MM.1S (cell line): ENCODE measurements at regions not wholly inside any gene's neighbourhood (a gene's known extent, or its start where the extent isn't known, plus 50 kb on each side); places are given as distances from the start of the nearest gene placed in this dataset.

ENCODE experiments used
- DNase-seq: peaks from one replicate; pipeline ENCODE4 v3.0.0-alpha.2; 2015
- H2AFZ ChIP-seq: fragments of 300-600 bp; sonication (generic); 2 replicates; pipeline ENCODE4 v1.6.0; 2016; ENCODE audit warnings: antibody characterized with exemption, low read length
- H3F3A ChIP-seq: fragments of 300-600 bp; sonication (generic); 2 replicates; pipeline ENCODE4 v1.6.1; 2016; ENCODE audit warnings: mild to moderate bottlenecking, antibody characterized with exemption, low read length, moderate library complexity, mixed read lengths; ENCODE audit not compliant: insufficient read depth
- H3K27ac ChIP-seq: fragments of 300-600 bp; sonication (generic); 2 replicates; pipeline ENCODE4 v1.5.1; 2016; ENCODE audit warnings: mild to moderate bottlenecking, low read length
- H3K27me3 ChIP-seq: fragments of 300-600 bp; sonication (generic); replicated peaks from 2 replicates; pipeline ENCODE4 v1.6.0; 2016; ENCODE audit warnings: low read length; ENCODE audit not compliant: insufficient read depth
- H3K36me3 ChIP-seq: fragments of 300-600 bp; sonication (generic); replicated peaks from 2 replicates; pipeline ENCODE4 v1.6.1; 2016; ENCODE audit warnings: mild to moderate bottlenecking, low read length, mixed read lengths; ENCODE audit not compliant: insufficient read depth
- H3K4me1 ChIP-seq: fragments of 300-600 bp; sonication (generic); 2 replicates; pipeline ENCODE4 v1.6.1; 2016; ENCODE audit warnings: low read length, mixed read lengths
- H3K4me2 ChIP-seq: fragments of 300-600 bp; sonication (generic); 2 replicates; pipeline ENCODE4 v1.6.0; 2016; ENCODE audit warnings: low read depth, low read length
- H3K4me3 ChIP-seq: fragments of 300-600 bp; sonication (generic); 2 replicates; pipeline ENCODE4 v1.5.1; 2016; ENCODE audit warnings: low read length, mixed read lengths
- H3K79me2 ChIP-seq: fragments of 300-600 bp; sonication (generic); 2 replicates; pipeline ENCODE4 v1.6.1; 2016; ENCODE audit warnings: mixed run types, low read length, mixed read lengths
- H3K9ac ChIP-seq: fragments of 300-600 bp; sonication (generic); 2 replicates; pipeline ENCODE4 v1.6.1; 2016; ENCODE audit warnings: low read length, mixed read lengths
- H3K9me2 ChIP-seq: fragments of 300-600 bp; sonication (generic); replicated peaks from 2 replicates; pipeline ENCODE4 v1.6.1; 2016; ENCODE audit warnings: mild to moderate bottlenecking, low read length, mixed read lengths; ENCODE audit not compliant: insufficient read depth
- H3K9me3 ChIP-seq: fragments of 300-600 bp; sonication (generic); replicated peaks from 2 replicates; pipeline ENCODE4 v1.6.1; 2016; ENCODE audit warnings: mild to moderate bottlenecking, low read length, mixed read lengths; ENCODE audit not compliant: insufficient read depth
- H4K20me1 ChIP-seq: fragments of 300-600 bp; sonication (generic); 2 replicates; pipeline ENCODE4 v1.6.1; 2016; ENCODE audit warnings: mild to moderate bottlenecking, low read length, moderate library complexity, mixed read lengths; ENCODE audit not compliant: insufficient read depth
- EZH2 ChIP-seq: fragments of 300-600 bp; sonication (generic); optimal IDR thresholded peaks from 2 replicates; pipeline ENCODE3; 2017; ENCODE audit warnings: low read depth, mild to moderate bottlenecking, antibody characterized with exemption, low read length, mixed read lengths
- EZH2phosphoT487 ChIP-seq: fragments of 300-600 bp; sonication (generic); IDR thresholded peaks from 2 replicates; pipeline ENCODE4 v1.6.1; 2018; ENCODE audit warnings: antibody characterized with exemption, low read length
- TF ChIP-seq, protein P1 (sequence below): fragments of 300-600 bp; sonication (generic); IDR thresholded peaks from 2 replicates; pipeline ENCODE4 v1.5.1; 2016; ENCODE audit warnings: antibody characterized with exemption, low read length, mixed read lengths

DNA sequence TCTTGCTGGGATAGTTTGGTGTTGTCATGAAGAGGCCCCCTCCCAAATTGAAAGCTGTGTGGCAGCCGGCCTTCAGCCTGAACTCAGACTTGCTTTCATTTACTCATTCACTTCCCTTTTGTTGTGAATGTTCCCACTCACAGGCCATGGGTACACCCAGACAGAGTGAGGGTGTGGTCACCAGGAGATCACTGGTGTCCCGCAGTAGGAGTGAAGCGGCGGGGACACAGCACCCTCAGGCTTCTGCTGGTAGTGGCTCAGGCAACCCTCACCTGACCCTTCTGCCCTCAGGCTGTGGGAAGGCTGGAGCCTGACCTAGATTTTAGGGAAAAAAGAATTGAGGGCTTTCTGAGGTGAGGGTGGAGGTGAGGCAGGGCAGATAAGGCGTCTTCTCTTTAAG, 244.4 kb downstream of the SOX2 start:
- Histone ChIP-seq H2AFZ (peak overlapping the region; percentile 64), H3K4me2 (peak overlapping the region; percentile 71), H3F3A (peaks cover 20% of the 10 kb centered on the region), H3K4me3 (peak overlapping the region; percentile 37), H3K9ac (peak overlapping the region; percentile 37; the same call in 1 of the 2 replicates), H3K4me1 (peaks cover 32% of the 10 kb centered on the region), H3K9me2 (no peaks in the 10 kb centered on the region), H3K9me3 (no peaks in the 10 kb centered on the region), H3K27me3 (no peaks in the 10 kb centered on the region), H4K20me1 (no peaks in the 10 kb centered on the region), H3K36me3 (no peaks in the 10 kb centered on the region), H3K79me2 (no peaks in the 10 kb centered on the region), H3K27ac (peak overlapping the region; percentile 80)
- TF ChIP-seq EZH2phosphoT487 = no peak
- TF ChIP-seq, protein P1, sequence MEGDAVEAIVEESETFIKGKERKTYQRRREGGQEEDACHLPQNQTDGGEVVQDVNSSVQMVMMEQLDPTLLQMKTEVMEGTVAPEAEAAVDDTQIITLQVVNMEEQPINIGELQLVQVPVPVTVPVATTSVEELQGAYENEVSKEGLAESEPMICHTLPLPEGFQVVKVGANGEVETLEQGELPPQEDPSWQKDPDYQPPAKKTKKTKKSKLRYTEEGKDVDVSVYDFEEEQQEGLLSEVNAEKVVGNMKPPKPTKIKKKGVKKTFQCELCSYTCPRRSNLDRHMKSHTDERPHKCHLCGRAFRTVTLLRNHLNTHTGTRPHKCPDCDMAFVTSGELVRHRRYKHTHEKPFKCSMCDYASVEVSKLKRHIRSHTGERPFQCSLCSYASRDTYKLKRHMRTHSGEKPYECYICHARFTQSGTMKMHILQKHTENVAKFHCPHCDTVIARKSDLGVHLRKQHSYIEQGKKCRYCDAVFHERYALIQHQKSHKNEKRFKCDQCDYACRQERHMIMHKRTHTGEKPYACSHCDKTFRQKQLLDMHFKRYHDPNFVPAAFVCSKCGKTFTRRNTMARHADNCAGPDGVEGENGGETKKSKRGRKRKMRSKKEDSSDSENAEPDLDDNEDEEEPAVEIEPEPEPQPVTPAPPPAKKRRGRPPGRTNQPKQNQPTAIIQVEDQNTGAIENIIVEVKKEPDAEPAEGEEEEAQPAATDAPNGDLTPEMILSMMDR = peak; percentile 24
- peak; percentile 53 for DNase-seq

DNA sequence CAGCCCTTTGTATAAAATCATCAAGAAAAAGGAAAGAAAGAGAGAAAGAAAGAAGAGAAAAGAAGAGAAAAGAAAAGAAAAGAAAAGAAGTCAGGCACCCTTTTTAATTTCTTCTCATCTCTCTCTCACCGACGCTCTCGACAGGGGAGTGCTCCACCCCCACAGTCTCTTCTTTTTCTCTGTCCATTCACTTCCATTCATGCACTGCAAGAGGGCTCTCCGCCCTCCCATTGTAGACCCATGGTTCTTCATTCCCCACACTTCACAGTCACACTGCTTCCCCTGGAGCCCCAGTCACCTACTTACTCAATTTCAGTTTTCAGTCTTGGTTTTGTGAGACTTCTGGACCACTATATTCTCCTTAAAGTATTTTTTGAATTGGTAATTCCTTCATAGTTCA, 254.7 kb downstream of the SOX2 start:
- Histone ChIP-seq H3K9me3 (no peaks in the 10 kb centered on the region), H3K9me2 (no peaks in the 10 kb centered on the region), H3K9ac (no peak overlapping the region), H3F3A (no peaks in the 10 kb centered on the region), H3K4me2 (no peak overlapping the region), H3K4me1 (no peaks in the 10 kb centered on the region), H3K4me3 (no peak overlapping the region), H3K27ac (no peak overlapping the region), H2AFZ (no peak overlapping the region), H4K20me1 (no peaks in the 10 kb centered on the region), H3K79me2 (no peaks in the 10 kb centered on the region), H3K27me3 (no peaks in the 10 kb centered on the region), H3K36me3 (no peaks in the 10 kb centered on the region)
- TF ChIP-seq, protein P1 = no peak
- TF ChIP-seq EZH2 (no peak), EZH2phosphoT487 (no peak)
- DNase-seq = no peak

DNA sequence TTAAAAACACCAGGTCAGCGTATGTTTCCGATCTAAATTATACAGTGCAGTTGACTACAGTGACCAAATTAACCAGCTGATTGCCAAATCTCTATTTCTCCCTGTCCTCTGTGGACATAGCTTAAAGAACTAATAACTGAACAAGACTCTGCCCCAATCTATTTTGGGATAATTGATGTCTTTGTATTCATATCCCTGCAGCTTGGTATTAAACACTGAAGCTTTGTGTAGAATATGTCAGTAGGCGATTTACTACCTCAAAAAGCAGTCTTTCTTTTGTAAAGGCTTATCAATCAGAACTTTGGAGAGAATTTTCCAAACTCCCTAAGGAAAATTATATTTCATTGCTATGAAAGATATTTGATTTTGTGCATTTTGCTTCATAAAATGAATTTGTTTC, 258.2 kb downstream of the SOX2 start:
- Histone ChIP-seq H3K79me2 (no peaks in the 10 kb centered on the region), H3K27me3 (no peaks in the 10 kb centered on the region), H3K4me1 (no peaks in the 10 kb centered on the region), H3K9me3 (no peaks in the 10 kb centered on the region), H3K27ac (no peak overlapping the region), H2AFZ (no peak overlapping the region), H3K4me2 (no peak overlapping the region), H3K9ac (no peak overlapping the region), H3F3A (no peaks in the 10 kb centered on the region), H3K36me3 (no peaks in the 10 kb centered on the region), H4K20me1 (no peaks in the 10 kb centered on the region), H3K4me3 (no peak overlapping the region), H3K9me2 (no peaks in the 10 kb centered on the region)
- DNase-seq = no peak
- TF ChIP-seq, protein P1 = no peak
- TF ChIP-seq EZH2 = no peak
